Effector CD8-positive, alpha-beta T cell (primary cell): ENCODE measurements at regions not wholly inside any gene's neighbourhood (a gene's known extent, or its start where the extent isn't known, plus 50 kb on each side); places are given as distances from the start of the nearest gene placed in this dataset.
"Not testable (repeated sequence)": the region's sequence is repeated elsewhere in the genome, so short reads cannot be mapped to it uniquely, and the experiment has no call there.

Source experiments
- DNase-seq: peaks from one replicate; lab custom pipeline; 2025; lab: John Stamatoyannopoulos, UW

- no peak for DNase-seq
Observed at GRCh38 chr12:131312793-131313545, 359.3 kb downstream of the ADGRD1 start.

GRCh38 chr12:131313635-131314034, 359.9 kb downstream of the ADGRD1 start:
- no peak for DNase-seq

GRCh38 chr12:131314524-131315090, 360.9 kb downstream of the ADGRD1 start:
- no peak for DNase-seq

- no peak for DNase-seq
Observed at GRCh38 chr12:131315601-131316000, 361.9 kb downstream of the ADGRD1 start.

- DNase-seq, result no peak
Observed at GRCh38 chr12:131316388-131316787, 362.7 kb downstream of the ADGRD1 start.

GRCh38 chr12:131318045-131318685, 364.5 kb downstream of the ADGRD1 start:
- DNase-seq, result no peak

GRCh38 chr12:131321988-131322387, 368.3 kb downstream of the ADGRD1 start:
- DNase-seq, result no peak

- DNase-seq, result not testable (repeated sequence)
Observed at GRCh38 chr12:131322460-131322859, 368.8 kb downstream of the ADGRD1 start.

- no peak for DNase-seq
Observed at GRCh38 chr12:131323879-131324278, 370.2 kb downstream of the ADGRD1 start.

GRCh38 chr12:131327521-131328488, 374.1 kb downstream of the ADGRD1 start:
- no peak for DNase-seq

GRCh38 chr12:131328861-131329845, 375.4 kb downstream of the ADGRD1 start:
- not testable (repeated sequence) for DNase-seq

GRCh38 chr12:131330106-131330815, 376.6 kb downstream of the ADGRD1 start:
- no peak for DNase-seq

- no peak for DNase-seq
Observed at GRCh38 chr12:131331148-131331750, 377.5 kb downstream of the ADGRD1 start.

GRCh38 chr12:131332224-131332623, 378.5 kb downstream of the ADGRD1 start:
- DNase-seq, result no peak

GRCh38 chr12:131333136-131333535, 377.8 kb upstream of the SFSWAP start:
- DNase-seq, result no peak

GRCh38 chr12:131333621-131334440, 377.1 kb upstream of the SFSWAP start:
- no peak for DNase-seq

GRCh38 chr12:131334835-131335234, 376.1 kb upstream of the SFSWAP start:
- no peak for DNase-seq

- no peak for DNase-seq
Observed at GRCh38 chr12:131335456-131335855, 375.4 kb upstream of the SFSWAP start.

- DNase-seq, result not testable (repeated sequence)
Observed at GRCh38 chr12:131337861-131338260, 373.0 kb upstream of the SFSWAP start.
